Activated CD4-positive, alpha-beta memory T cell treated with anti-CD3 and anti-CD28 coated beads, Interleukin-2, amount 10 ng/mL, durations not matched to agents 7 days and 5 days (primary cell): ENCODE measurements at regions not wholly inside any gene's neighbourhood (a gene's known extent, or its start where the extent isn't known, plus 50 kb on each side); places are given as distances from the start of the nearest gene placed in this dataset.
"Not testable (repeated sequence)": the region's sequence is repeated elsewhere in the genome, so short reads cannot be mapped to it uniquely, and the experiment has no call there.

ENCODE experiments used
- CTCF ChIA-PET: fragments of 350-600 bp; sonication (Branson Sonifier 250); formaldehyde crosslinking; loops from one replicate; lab custom pipeline; 2021; ENCODE audit warnings: antibody characterized with exemption, inconsistent platforms; lab: Charles Lee
- POLR2A ChIA-PET: fragments of 350-600 bp; sonication (Branson Sonifier 250); formaldehyde crosslinking; loops from one replicate; lab custom pipeline; 2021; ENCODE audit warnings: antibody characterized with exemption; lab: Charles Lee
- DNase-seq: peaks from one replicate; pipeline ENCODE4 v3.0.0-alpha.2; 2020
- H3K27ac Mint-ChIP-seq: one replicate; pipeline ENCODE4 v1.8.0; 2021; ENCODE audit warnings: mild to moderate bottlenecking, mixed read lengths
- H3K27me3 Mint-ChIP-seq: one replicate; pipeline ENCODE4 v1.8.0; 2021; ENCODE audit warnings: mixed read lengths
- H3K36me3 Mint-ChIP-seq: one replicate; pipeline ENCODE4 v1.8.0; 2021; ENCODE audit warnings: low read depth, mixed read lengths
- H3K4me1 Mint-ChIP-seq: one replicate; pipeline ENCODE4 v1.8.0; 2021; ENCODE audit warnings: mixed read lengths
- H3K4me3 Mint-ChIP-seq: one replicate; pipeline ENCODE4 v1.8.0; 2021; ENCODE audit warnings: mild to moderate bottlenecking, mixed read lengths
- H3K9me3 Mint-ChIP-seq: one replicate; pipeline ENCODE4 v1.8.0; 2021; ENCODE audit warnings: mixed read lengths

DNA sequence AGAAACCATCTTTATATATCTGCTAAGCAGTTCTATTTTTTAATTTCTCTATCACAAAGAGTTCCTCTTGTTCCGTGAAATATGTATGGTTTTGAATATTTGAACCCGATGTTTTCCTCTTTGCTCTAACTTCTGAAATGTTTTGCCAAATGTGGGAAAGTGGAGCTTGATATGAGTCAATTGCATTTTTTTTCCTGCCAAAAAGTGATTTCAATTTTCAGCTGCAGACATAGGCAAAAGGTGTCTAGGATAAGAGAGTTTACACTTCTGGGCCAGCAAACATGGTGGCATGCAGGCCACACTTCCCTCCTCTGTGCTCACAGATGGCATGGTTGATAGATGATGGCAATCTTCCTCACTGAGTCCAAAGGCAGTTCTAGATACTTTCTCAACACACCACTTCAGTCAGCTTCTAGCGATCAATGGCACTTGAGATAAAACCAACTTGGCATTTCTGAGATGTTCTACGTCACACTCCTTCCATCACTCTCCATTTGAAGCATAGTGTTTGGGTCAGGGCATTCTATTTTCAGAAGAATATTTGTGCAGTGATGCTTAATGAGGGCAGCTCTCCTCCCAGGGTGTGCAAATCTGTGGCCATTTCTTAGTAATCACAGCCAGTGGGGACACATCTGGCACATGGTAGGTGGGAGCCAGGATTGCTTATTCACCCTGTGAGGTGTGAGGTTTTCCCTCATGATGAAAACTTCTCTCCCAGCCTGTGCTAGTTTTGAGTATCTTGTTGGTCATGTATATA, 54.4 kb upstream of the SCAF4 start:
- no peaks in the 10 kb centered on the region for H3K36me3 Mint-ChIP-seq
- no peak for DNase-seq
- peaks cover 6% of the 10 kb centered on the region for H3K27me3 Mint-ChIP-seq
- ChIA-PET POLR2A (no interaction called here), CTCF (interaction anchor here (0.6 to 1.0 kb wide), 4 partner anchors 8 to 815 kb away, joined by 3 to 7 read pairs (median 3); no protein-coding TSS in a partner anchor)
- no peak overlapping the region for H3K27ac Mint-ChIP-seq
- no peak overlapping the region for H3K4me3 Mint-ChIP-seq
- no peaks in the 10 kb centered on the region for H3K9me3 Mint-ChIP-seq
- H3K4me1 Mint-ChIP-seq: no peaks in the 10 kb centered on the region

DNA sequence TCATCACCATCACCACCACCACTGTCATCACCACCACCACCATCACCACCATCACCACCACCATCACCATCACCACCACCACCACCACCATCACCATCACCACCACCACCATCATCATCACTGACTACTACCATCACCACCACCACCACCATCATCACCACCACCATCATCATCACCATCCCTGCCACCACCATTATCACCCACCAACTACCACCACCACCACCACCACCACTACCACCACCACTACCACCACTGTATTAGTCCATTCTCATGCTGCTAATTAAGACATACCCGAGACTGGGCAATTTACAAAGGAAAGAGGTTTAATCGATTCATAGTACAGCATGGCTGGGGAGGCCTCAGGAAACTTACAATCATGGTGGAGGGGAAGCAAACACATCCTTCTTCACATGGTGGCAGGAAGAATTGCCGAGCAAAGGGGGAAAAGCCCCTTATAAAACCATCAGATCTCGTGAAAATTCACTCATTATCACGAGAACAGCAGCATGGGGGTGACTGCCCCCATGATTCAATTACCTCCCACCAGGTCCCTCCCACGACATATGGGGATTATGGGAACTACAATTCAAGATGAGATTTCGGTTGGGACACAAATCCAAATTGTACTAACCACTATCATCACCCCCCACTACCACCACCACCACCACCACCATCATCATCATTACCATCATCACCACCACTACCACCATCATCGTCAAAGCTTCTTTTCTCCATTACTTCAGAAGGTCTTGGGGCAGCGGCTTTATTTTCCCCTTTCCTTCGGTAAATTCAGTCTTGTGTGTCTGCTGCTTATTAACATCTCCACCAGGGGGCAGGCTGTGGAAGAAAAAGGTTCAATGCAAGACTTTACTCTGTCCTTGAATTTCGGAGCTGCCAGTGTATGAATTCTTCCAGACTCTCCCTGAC, 53.6 kb upstream of the SCAF4 start:
- H3K36me3 Mint-ChIP-seq, H3K4me1 Mint-ChIP-seq, H3K4me3 Mint-ChIP-seq, H3K27me3 Mint-ChIP-seq, H3K27ac Mint-ChIP-seq, H3K9me3 Mint-ChIP-seq, POLR2A ChIA-PET: not testable (repeated sequence)
- peak; percentile 43 for DNase-seq
- CTCF ChIA-PET: interaction anchor here (0.7 to 1.0 kb wide), 3 partner anchors 9 to 816 kb away, joined by 3 to 7 read pairs (median 3); no protein-coding TSS in a partner anchor

DNA sequence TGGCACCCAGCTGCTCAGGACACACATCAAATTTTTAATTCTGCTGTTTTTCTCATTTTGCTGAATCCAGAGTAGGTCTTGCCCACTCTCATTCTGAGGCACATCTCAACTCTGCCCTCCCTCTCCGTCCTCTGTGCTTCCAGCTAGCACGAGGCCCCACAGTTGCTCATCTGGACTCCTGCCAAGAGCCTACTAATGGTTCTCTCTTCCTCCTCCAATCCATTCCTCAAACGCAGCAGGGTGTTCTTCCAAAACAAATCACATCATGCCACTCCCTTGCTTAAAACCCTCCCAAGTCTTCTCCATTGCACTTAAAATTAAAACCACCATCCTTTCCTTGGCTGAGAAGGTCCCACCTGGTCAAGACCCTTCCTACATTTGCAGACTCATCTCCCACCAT, 49.8 kb upstream of the SCAF4 start:
- no peak for DNase-seq
- no peaks in the 10 kb centered on the region for H3K9me3 Mint-ChIP-seq
- no peaks in the 10 kb centered on the region for H3K36me3 Mint-ChIP-seq
- H3K4me1 Mint-ChIP-seq: no peaks in the 10 kb centered on the region
- H3K27me3 Mint-ChIP-seq: peaks cover 6% of the 10 kb centered on the region
- H3K4me3 Mint-ChIP-seq: no peak overlapping the region
- ChIA-PET CTCF (no interaction called here), POLR2A (no interaction called here)
- H3K27ac Mint-ChIP-seq: no peak overlapping the region
